CD4-positive, alpha-beta memory T cell (primary cell): ENCODE measurements at regions not wholly inside any gene's neighbourhood (a gene's known extent, or its start where the extent isn't known, plus 50 kb on each side); places are given as distances from the start of the nearest gene placed in this dataset.

ENCODE experiments used
- CTCF ChIA-PET: fragments of 350-600 bp; sonication (Branson Sonifier 250); formaldehyde crosslinking; loops from one replicate; lab custom pipeline; 2021; ENCODE audit warnings: inconsistent platforms; ENCODE audit not compliant: partially characterized antibody; lab: Charles Lee
- POLR2A ChIA-PET: fragments of 350-600 bp; sonication (Branson Sonifier 250); formaldehyde crosslinking; loops from one replicate; lab custom pipeline; 2021; ENCODE audit not compliant: partially characterized antibody; lab: Charles Lee
- DNase-seq, 5 donors: peaks; one replicate each; pipeline versions ENCODE4 v3.0.0 to v3.0.0-alpha.2; 2020 to 2022; ENCODE audit warnings: mixed read lengths in 1 of 5
- H3K27ac ChIP-seq: one replicate; pipeline ENCODE4 v1.7.0; 2013; ENCODE audit warnings: low read depth, low read length
- H3K27me3 ChIP-seq: 2 replicates; pipeline ENCODE4 v1.7.0; 2013; ENCODE audit warnings: mild to moderate bottlenecking, low read length, moderate library complexity; ENCODE audit not compliant: insufficient read depth
- H3K36me3 ChIP-seq: 2 replicates; pipeline ENCODE4 v1.7.0; 2013; ENCODE audit warnings: mild to moderate bottlenecking, low read length, moderate library complexity; ENCODE audit not compliant: insufficient read depth
- H3K4me1 ChIP-seq: 2 replicates; pipeline ENCODE4 v1.7.0; 2013; ENCODE audit warnings: mild to moderate bottlenecking, low read length, moderate library complexity; ENCODE audit not compliant: insufficient read depth
- H3K4me3 ChIP-seq, 2 donors: one replicate each; pipeline ENCODE4 v1.7.0; 2013; ENCODE audit warnings: low read length in 2 of 2, mild to moderate bottlenecking in 1 of 2
- H3K9me3 ChIP-seq, 2 donors: one replicate each; pipeline ENCODE4 v1.7.0; 2013; ENCODE audit warnings: low read length in 2 of 2, control low read depth in 1 of 2; ENCODE audit not compliant: control insufficient read depth in 1 of 2
- H3K27ac Mint-ChIP-seq, 7 donors: one replicate each; pipeline ENCODE4 v1.8.0; 2020 to 2021; ENCODE audit warnings: mixed read lengths in 7 of 7, mild to moderate bottlenecking in 6 of 7, inconsistent platforms in 3 of 7, moderate library complexity in 3 of 7
- H3K27me3 Mint-ChIP-seq, 2 donors: one replicate each; pipeline ENCODE4 v1.8.0; 2020 to 2021; ENCODE audit warnings: mixed read lengths in 2 of 2
- H3K36me3 Mint-ChIP-seq, 2 donors: one replicate each; pipeline ENCODE4 v1.8.0; 2020 to 2021; ENCODE audit warnings: mixed read lengths in 2 of 2, inconsistent platforms in 1 of 2, mild to moderate bottlenecking in 1 of 2
- H3K4me1 Mint-ChIP-seq, 4 donors: one replicate each; pipeline ENCODE4 v1.8.0; 2020 to 2021; ENCODE audit warnings: mixed read lengths in 4 of 4, mild to moderate bottlenecking in 1 of 4
- H3K4me3 Mint-ChIP-seq, 8 donors: one replicate each; pipeline ENCODE4 v1.8.0; 2020 to 2021; ENCODE audit warnings: mixed read lengths in 8 of 8, mild to moderate bottlenecking in 7 of 8, moderate library complexity in 6 of 8, inconsistent platforms in 3 of 8
- H3K9me3 Mint-ChIP-seq, 8 donors: one replicate each; pipeline ENCODE4 v1.8.0; 2020 to 2021; ENCODE audit warnings: mixed read lengths in 8 of 8, mild to moderate bottlenecking in 5 of 8, inconsistent platforms in 3 of 8, moderate library complexity in 1 of 8
- intact Hi-C: fragments of 100-400 bp; cut with micrococcal nuclease; formaldehyde crosslinking; loops from one replicate; pipeline ENCODE4 v1.15.1; 2023

DNA sequence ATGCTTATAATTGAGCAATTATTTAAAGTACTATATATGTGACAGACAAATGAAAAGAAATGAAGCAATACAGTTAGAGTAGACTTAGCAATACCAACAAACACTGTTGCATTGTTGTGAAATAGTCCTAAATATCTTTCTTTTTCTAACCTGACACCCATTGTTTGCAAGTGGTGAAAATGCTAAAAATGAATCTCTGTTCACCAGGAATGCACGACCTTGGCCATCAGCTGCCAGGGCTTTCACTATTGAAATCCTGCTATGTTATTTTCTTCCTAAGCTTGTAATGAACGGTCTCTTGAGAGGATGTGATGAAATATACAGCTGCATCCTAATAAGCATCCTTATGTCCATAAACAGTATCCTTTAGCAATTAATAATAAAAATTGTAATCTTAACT is 136.2 kb upstream of the MGAT5 start:
- H3K9me3 ChIP-seq, result no peaks in the 10 kb centered on the region
- peaks cover 19 to 33% (median 25%) of the 10 kb centered on the region in 4 donors for H3K4me1 Mint-ChIP-seq
- DNase-seq, result no peak
- no peak overlapping the region for H3K4me3 Mint-ChIP-seq
- intact Hi-C loops, result loop anchor here (1.0 to 10.0 kb wide), 10 partner anchors 90 to 1625 kb away; partner anchors contain the start of genes CCNT2 and UBXN4
- no peaks in the 10 kb centered on the region for H3K27me3 Mint-ChIP-seq
- H3K4me3 ChIP-seq, result no peak overlapping the region
- H3K27me3 ChIP-seq, result no peaks in the 10 kb centered on the region
- H3K27ac ChIP-seq, result no peak overlapping the region
- no peaks in the 10 kb centered on the region for H3K9me3 Mint-ChIP-seq
- POLR2A ChIA-PET, result interaction anchor here (1.1 to 5.5 kb wide), 10 partner anchors 62 to 294 kb away, joined by 5 to 98 read pairs (median 43); partner anchors contain the start of gene MGAT5
- H3K4me1 ChIP-seq, result peaks cover 28% of the 10 kb centered on the region
- no peak overlapping the region for H3K27ac Mint-ChIP-seq
- CTCF ChIA-PET, result interaction anchor here (1.0 to 11.1 kb wide), 35 partner anchors 10 to 373 kb away, joined by 3 to 358 read pairs (median 8); partner anchors contain the start of gene MGAT5
- no peaks in the 10 kb centered on the region for H3K36me3 ChIP-seq
- peaks cover 0 to 11% of the 10 kb centered on the region in 2 donors for H3K36me3 Mint-ChIP-seq

DNA sequence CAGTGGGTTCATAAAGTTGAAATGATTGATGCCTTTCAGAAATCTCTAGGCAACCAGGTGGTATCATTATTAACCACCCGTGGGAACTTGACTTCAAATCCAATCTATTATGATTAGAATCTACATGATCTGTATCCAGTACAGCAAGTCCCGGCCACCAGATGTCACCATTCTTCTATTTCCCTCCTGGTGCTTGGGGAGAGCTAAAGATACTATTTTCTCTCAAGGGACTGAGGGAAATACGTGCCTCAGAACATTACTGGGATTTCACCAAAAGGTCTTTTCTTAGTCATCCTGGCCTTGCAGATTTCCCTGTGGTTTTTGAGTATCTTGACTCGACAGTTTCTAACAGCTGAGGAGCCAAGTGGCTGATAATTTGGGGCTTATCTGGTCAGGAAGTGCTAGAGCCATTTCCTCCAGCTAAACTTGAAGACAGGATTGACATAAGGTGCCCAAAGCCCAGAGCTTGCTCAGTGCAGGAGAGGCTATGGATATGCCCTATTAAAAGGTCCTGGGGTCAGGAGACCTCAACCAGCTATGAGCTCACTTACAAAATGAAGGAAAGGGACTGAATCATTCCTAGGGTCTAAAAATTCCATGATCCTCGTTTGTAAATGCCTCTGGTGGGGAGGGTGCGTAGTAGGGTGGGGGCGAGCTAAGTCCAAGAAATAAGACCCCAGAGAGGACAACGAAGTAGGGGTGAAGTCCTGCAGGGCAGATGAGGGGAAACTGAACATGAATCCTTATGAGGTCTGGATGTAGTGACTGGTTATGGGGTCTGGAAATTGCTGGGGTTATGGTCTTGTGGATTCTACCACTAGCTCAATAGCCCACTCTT is 135.4 kb upstream of the MGAT5 start:
- Mint-ChIP-seq H3K9me3 (no peaks in the 10 kb centered on the region), H3K27me3 (no peaks in the 10 kb centered on the region), H3K4me1 (peaks cover 27 to 41% (median 33%) of the 10 kb centered on the region in 4 donors), H3K4me3 (peak overlapping the region; percentile 96 to 100 (median 99)), H3K27ac (peak overlapping the region; percentile 49 to 99 (median 96)), H3K36me3 (peaks cover 0 to 12% of the 10 kb centered on the region in 2 donors)
- ChIA-PET CTCF (interaction anchor here (0.7 to 11.1 kb wide), 56 partner anchors 9 to 552 kb away, joined by 3 to 358 read pairs (median 5); partner anchors contain the start of gene MGAT5), POLR2A (interaction anchor here (1.0 to 5.5 kb wide), 14 partner anchors 62 to 1623 kb away, joined by 3 to 98 read pairs (median 10); partner anchors contain the start of genes MGAT5 and UBXN4)
- H3K27me3 ChIP-seq, result no peaks in the 10 kb centered on the region
- DNase-seq, result peak; percentile 80 to 90 (median 81)
- H3K4me3 ChIP-seq, result no peak overlapping the region
- intact Hi-C loops, result loop anchor here (1.0 to 10.0 kb wide), 11 partner anchors 63 to 1624 kb away; partner anchors contain the start of genes CCNT2 and UBXN4
- no peaks in the 10 kb centered on the region for H3K36me3 ChIP-seq
- H3K4me1 ChIP-seq, result peaks cover 36% of the 10 kb centered on the region
- no peak overlapping the region for H3K27ac ChIP-seq
- no peaks in the 10 kb centered on the region for H3K9me3 ChIP-seq

DNA sequence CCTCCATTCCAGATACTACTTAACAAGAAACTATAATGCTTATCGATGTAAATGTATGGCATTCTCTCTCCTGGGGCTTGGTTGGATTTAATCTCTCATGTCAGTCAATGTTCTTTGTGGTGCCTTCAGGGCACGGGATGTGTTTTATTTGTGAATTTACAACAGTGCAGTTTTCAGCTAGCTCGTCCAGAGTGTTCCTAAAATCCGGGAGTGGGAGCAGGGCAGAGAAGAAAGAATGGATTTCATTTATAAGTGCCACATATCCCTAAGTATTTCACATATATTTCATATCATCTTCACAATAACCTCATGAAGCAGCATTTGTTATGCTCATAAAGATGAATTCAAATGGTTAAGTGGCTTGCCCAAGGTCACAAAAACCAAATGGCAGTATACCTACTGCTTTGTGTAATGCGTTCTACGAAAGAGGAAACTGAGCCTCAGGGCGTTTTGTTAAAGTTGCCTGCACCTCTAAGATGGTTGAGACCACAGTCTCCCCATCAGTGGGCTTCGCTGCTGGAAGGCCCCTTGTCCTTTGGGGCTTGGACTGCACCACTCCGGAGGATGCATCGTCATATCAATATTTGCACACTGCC is 134.7 kb upstream of the MGAT5 start:
- H3K27ac Mint-ChIP-seq, result peak overlapping the region; percentile 73 to 99 (median 97)
- peak overlapping the region; percentile 96 to 100 (median 99) for H3K4me3 Mint-ChIP-seq
- Histone ChIP-seq H3K27me3 (no peaks in the 10 kb centered on the region), H3K4me3 (peak overlapping the region; percentile 57 to 80), H3K4me1 (peaks cover 43% of the 10 kb centered on the region), H3K27ac (peak overlapping the region; percentile 70), H3K9me3 (no peaks in the 10 kb centered on the region), H3K36me3 (no peaks in the 10 kb centered on the region)
- intact Hi-C loops, result loop anchor here (1.0 to 10.0 kb wide), 6 partner anchors 62 to 1623 kb away; partner anchors contain the start of gene UBXN4
- ChIA-PET POLR2A (interaction anchor here (0.8 to 5.5 kb wide), 25 partner anchors 9 to 1622 kb away, joined by 3 to 98 read pairs (median 6); partner anchors contain the start of genes CCNT2, MGAT5 and UBXN4), CTCF (interaction anchor here (0.7 to 11.1 kb wide), 52 partner anchors 9 to 551 kb away, joined by 3 to 358 read pairs (median 5); partner anchors contain the start of gene MGAT5)
- no peak for DNase-seq
- peaks cover 33 to 48% (median 40%) of the 10 kb centered on the region in 4 donors for H3K4me1 Mint-ChIP-seq
- no peaks in the 10 kb centered on the region for H3K27me3 Mint-ChIP-seq
- peaks cover 0 to 12% of the 10 kb centered on the region in 2 donors for H3K36me3 Mint-ChIP-seq
- H3K9me3 Mint-ChIP-seq, result no peaks in the 10 kb centered on the region

DNA sequence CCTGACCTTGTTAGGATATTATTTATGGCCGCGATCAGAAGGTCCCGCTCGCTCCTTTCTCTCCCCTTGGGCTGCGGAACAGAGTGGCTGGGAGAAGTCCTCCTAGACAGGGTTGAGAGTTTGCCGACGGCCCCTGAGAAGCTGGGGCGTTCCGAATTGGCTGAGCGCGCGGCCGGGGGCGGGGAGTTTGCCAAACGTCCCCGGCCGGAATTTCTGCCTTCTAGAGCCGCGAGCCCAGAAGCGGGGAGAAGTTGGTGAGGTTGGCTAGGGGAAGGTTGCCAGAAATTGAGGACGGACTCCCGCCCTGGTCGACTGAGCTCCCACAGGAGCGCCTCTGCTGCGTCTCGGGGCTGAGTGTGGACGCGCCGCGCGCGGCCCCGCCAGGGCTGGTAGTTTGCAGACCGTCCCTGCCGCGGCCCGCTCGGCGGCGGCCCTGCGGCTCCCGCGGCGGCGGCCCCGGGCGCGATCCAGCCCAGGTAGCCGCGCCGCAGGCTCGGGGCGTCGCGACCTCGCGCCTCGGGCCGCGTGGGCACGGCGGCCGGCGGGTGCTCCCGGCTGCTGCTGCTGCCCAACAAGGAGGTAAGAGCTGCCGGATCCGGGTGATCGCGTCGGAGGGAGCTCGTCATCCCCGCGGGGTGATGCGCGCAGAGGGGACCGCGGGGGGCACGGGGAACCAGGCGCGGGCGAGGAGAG is 134.0 kb upstream of the MGAT5 start:
- peak overlapping the region; percentile 57 to 80 for H3K4me3 ChIP-seq
- H3K9me3 ChIP-seq, result no peaks in the 10 kb centered on the region
- H3K27me3 Mint-ChIP-seq, result no peaks in the 10 kb centered on the region
- H3K36me3 ChIP-seq, result no peaks in the 10 kb centered on the region
- H3K27me3 ChIP-seq, result no peaks in the 10 kb centered on the region
- POLR2A ChIA-PET, result interaction anchor here (0.8 to 5.5 kb wide), 28 partner anchors 9 to 798 kb away, joined by 3 to 98 read pairs (median 5); partner anchors contain the start of genes CCNT2 and MGAT5
- CTCF ChIA-PET, result interaction anchor here (0.7 to 11.1 kb wide), 17 partner anchors 8 to 331 kb away, joined by 3 to 358 read pairs (median 18); partner anchors contain the start of gene MGAT5
- H3K27ac Mint-ChIP-seq, result peak overlapping the region; percentile 93 to 99 (median 97)
- peaks cover 0 to 12% of the 10 kb centered on the region in 2 donors for H3K36me3 Mint-ChIP-seq
- no peaks in the 10 kb centered on the region for H3K9me3 Mint-ChIP-seq
- intact Hi-C loops, result loop anchor here (1.0 to 10.0 kb wide), 6 partner anchors 61 to 1622 kb away; partner anchors contain the start of gene UBXN4
- peak; percentile 80 to 85 (median 83) for DNase-seq
- peak overlapping the region; percentile 96 to 100 (median 99) for H3K4me3 Mint-ChIP-seq
- peak overlapping the region; percentile 70 for H3K27ac ChIP-seq
- peaks cover 49% of the 10 kb centered on the region for H3K4me1 ChIP-seq
- peaks cover 38 to 55% (median 46%) of the 10 kb centered on the region in 4 donors for H3K4me1 Mint-ChIP-seq

DNA sequence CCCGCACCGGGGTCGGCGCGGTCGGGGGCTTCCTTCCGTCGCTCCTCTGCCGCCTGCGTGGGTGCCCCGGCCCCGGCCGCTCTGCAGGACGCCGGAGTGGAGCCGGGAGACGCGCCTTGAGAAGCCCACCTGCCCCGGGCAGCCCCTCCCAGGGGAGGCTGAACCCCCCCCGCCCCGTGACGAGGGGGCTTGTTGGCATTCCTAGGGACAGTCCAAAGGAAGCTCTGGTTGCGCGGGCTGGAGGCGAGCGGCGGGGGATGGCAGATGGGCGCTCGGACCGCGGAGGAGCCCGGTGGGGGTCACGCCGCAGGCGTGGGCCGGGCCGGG is 133.5 kb upstream of the MGAT5 start:
- Mint-ChIP-seq H3K36me3 (peaks cover 0 to 12% of the 10 kb centered on the region in 2 donors), H3K27ac (no peak overlapping the region), H3K4me3 (peak overlapping the region in 6 of 8 donors; percentile 17 to 83 (median 46)), H3K27me3 (no peaks in the 10 kb centered on the region), H3K9me3 (no peaks in the 10 kb centered on the region), H3K4me1 (peaks cover 43 to 60% (median 51%) of the 10 kb centered on the region in 4 donors)
- H3K27ac ChIP-seq, result peak overlapping the region; percentile 70
- ChIA-PET CTCF (interaction anchor here (0.9 to 11.1 kb wide), 12 partner anchors 10 to 331 kb away, joined by 3 to 358 read pairs (median 33); partner anchors contain the start of gene MGAT5), POLR2A (interaction anchor here (0.8 to 5.5 kb wide), 27 partner anchors 8 to 798 kb away, joined by 3 to 98 read pairs (median 5); partner anchors contain the start of genes CCNT2 and MGAT5)
- H3K4me1 ChIP-seq, result peaks cover 54% of the 10 kb centered on the region
- H3K36me3 ChIP-seq, result no peaks in the 10 kb centered on the region
- H3K9me3 ChIP-seq, result no peaks in the 10 kb centered on the region
- no peak for DNase-seq
- peak overlapping the region; percentile 57 to 66 for H3K4me3 ChIP-seq
- no peaks in the 10 kb centered on the region for H3K27me3 ChIP-seq
- intact Hi-C loops, result no loop called here
